HEK293 (cell line): ENCODE measurements at regions not wholly inside any gene's neighbourhood (a gene's known extent, or its start where the extent isn't known, plus 50 kb on each side); places are given as distances from the start of the nearest gene placed in this dataset.

Experiments
- CTCF ChIA-PET: fragments of 350-600 bp; formaldehyde crosslinking; extraction: SDS; loops from one replicate; lab custom pipeline; 2021; ENCODE audit warnings: antibody characterized with exemption; lab: Yijun Ruan, JAX
- POLR2A ChIA-PET: fragments of 300-600 bp; formaldehyde crosslinking; extraction: SDS; loops from one replicate; lab custom pipeline; 2020; ENCODE audit warnings: antibody characterized with exemption, inconsistent platforms; lab: Yijun Ruan, JAX
- H3K27ac ChIP-seq: fragments of 200-500 bp; sonication (Bioruptor generic); 2 replicates; pipeline ENCODE4 v1.5.1; 2014; ENCODE audit warnings: low read depth, low read length, control low read depth, inconsistent platforms; ENCODE audit errors: extremely low read depth
- H3K36me3 ChIP-seq, 2 experiments: fragments of 200-500 bp in 1 of 2; sonication (Bioruptor generic) in 1 of 2; 1 replicate in 1 of 2; 2 replicates in 1 of 2; pipeline ENCODE4 v1.5.1; 2014 to 2017; ENCODE audit warnings: inconsistent platforms in 2 of 2, low read length in 2 of 2; ENCODE audit not compliant: control insufficient read depth in 2 of 2, insufficient read depth in 1 of 2
- H3K4me1 ChIP-seq: fragments of 200-500 bp; sonication (Bioruptor generic); 2 replicates; pipeline ENCODE4 v1.5.1; 2014; ENCODE audit warnings: mild to moderate bottlenecking, low read length, inconsistent platforms; ENCODE audit not compliant: control insufficient read depth, insufficient read depth
- H3K4me3 ChIP-seq: 2 replicates; pipeline ENCODE4 v1.5.1; 2011; ENCODE audit warnings: low read depth, mild to moderate bottlenecking, control low read depth, low read length, moderate library complexity
- H3K9me3 ChIP-seq: fragments of 200-500 bp; sonication (Bioruptor generic); 2 replicates; pipeline ENCODE4 v1.5.1; 2014; ENCODE audit warnings: low read depth, low read length, inconsistent platforms; ENCODE audit not compliant: control insufficient read depth, insufficient read depth
- HOXA7 ChIP-seq: sonication (generic); formaldehyde crosslinking; IDR thresholded peaks from 2 replicates; pipeline ENCODE4 v1.8.1; 2022; ENCODE audit warnings: missing genetic modification reagents, borderline replicate concordance
- PBX3 ChIP-seq: sonication (generic); formaldehyde crosslinking; IDR thresholded peaks from 2 replicates; pipeline ENCODE4 v1.8.1; 2022; ENCODE audit warnings: mild to moderate bottlenecking, moderate library complexity, missing genetic modification reagents
- SALL2 ChIP-seq: fragments of 450-650 bp; formaldehyde crosslinking; IDR thresholded peaks from 2 replicates; pipeline ENCODE4 v1.5.0; 2017; ENCODE audit warnings: missing biosample characterization, mild to moderate bottlenecking, missing genetic modification characterization, borderline replicate concordance
- ZBTB11 ChIP-seq: fragments of 450-650 bp; formaldehyde crosslinking; conservative IDR thresholded peaks from 2 replicates; pipeline ENCODE4 v1.5.1; 2016; ENCODE audit warnings: low read depth, missing biosample characterization, missing genetic modification characterization
- ZBTB20 ChIP-seq: fragments of 450-650 bp; formaldehyde crosslinking; IDR thresholded peaks from 2 replicates; pipeline ENCODE4 v1.5.1; 2016; ENCODE audit warnings: missing biosample characterization, missing genetic modification characterization
- ZBTB21 ChIP-seq: fragments of 450-650 bp; formaldehyde crosslinking; IDR thresholded peaks from 2 replicates; pipeline ENCODE4 v1.5.1; 2017; ENCODE audit warnings: missing biosample characterization, missing genetic modification characterization
- ZFP41 ChIP-seq: fragments of 450-650 bp; formaldehyde crosslinking; IDR thresholded peaks from 2 replicates; pipeline ENCODE4 v1.5.1; 2016; ENCODE audit warnings: missing biosample characterization, missing genetic modification characterization, borderline replicate concordance
- ZIC2 ChIP-seq: fragments of 450-650 bp; formaldehyde crosslinking; IDR thresholded peaks from 2 replicates; pipeline ENCODE4 v1.5.1; 2016; ENCODE audit warnings: missing biosample characterization, missing genetic modification characterization
- ZNF133 ChIP-seq: fragments of 450-650 bp; formaldehyde crosslinking; IDR thresholded peaks from 2 replicates; pipeline ENCODE4 v1.5.1; 2016; ENCODE audit warnings: missing biosample characterization, missing genetic modification characterization
- ZNF140 ChIP-seq: fragments of 450-650 bp; formaldehyde crosslinking; IDR thresholded peaks from 2 replicates; pipeline ENCODE4 v1.5.1; 2016; ENCODE audit warnings: missing biosample characterization, missing genetic modification characterization
- ZNF174 ChIP-seq: fragments of 450-650 bp; formaldehyde crosslinking; IDR thresholded peaks from 2 replicates; pipeline ENCODE4 v1.5.0; 2017; ENCODE audit warnings: missing biosample characterization, mild to moderate bottlenecking, missing genetic modification characterization
- ZNF184 ChIP-seq: fragments of 450-650 bp; IDR thresholded peaks from 2 replicates; pipeline ENCODE4 v1.5.1; 2018; ENCODE audit warnings: missing biosample characterization, mild to moderate bottlenecking, missing genetic modification characterization
- ZNF341 ChIP-seq: fragments of 450-650 bp; formaldehyde crosslinking; IDR thresholded peaks from 2 replicates; pipeline ENCODE4; 2016; ENCODE audit warnings: low read depth, missing biosample characterization, missing genetic modification characterization
- ZNF423 ChIP-seq: fragments of 450-650 bp; formaldehyde crosslinking; IDR thresholded peaks from 2 replicates; pipeline ENCODE4 v1.5.1; 2016; ENCODE audit warnings: missing biosample characterization, missing genetic modification characterization
- ZNF449 ChIP-seq: fragments of 450-650 bp; formaldehyde crosslinking; IDR thresholded peaks from 2 replicates; pipeline ENCODE4 v1.5.1; 2017; ENCODE audit warnings: missing biosample characterization, mild to moderate bottlenecking, missing genetic modification characterization, moderate library complexity
- ZNF473 ChIP-seq: fragments of 450-650 bp; formaldehyde crosslinking; IDR thresholded peaks from 2 replicates; pipeline ENCODE4 v1.5.1; 2017; ENCODE audit warnings: missing biosample characterization, missing genetic modification characterization
- ZNF530 ChIP-seq: fragments of 450-650 bp; formaldehyde crosslinking; IDR thresholded peaks from 2 replicates; pipeline ENCODE4 v1.5.1; 2016; ENCODE audit warnings: low read depth, missing biosample characterization, missing genetic modification characterization
- ZNF558 ChIP-seq: fragments of 450-650 bp; formaldehyde crosslinking; IDR thresholded peaks from 2 replicates; pipeline ENCODE4 v1.5.1; 2016; ENCODE audit warnings: missing biosample characterization, missing genetic modification characterization
- ZNF785 ChIP-seq: fragments of 450-650 bp; formaldehyde crosslinking; IDR thresholded peaks from 2 replicates; pipeline ENCODE4 v1.5.1; 2016; ENCODE audit warnings: missing biosample characterization, missing genetic modification characterization
- ZNF791 ChIP-seq: fragments of 450-650 bp; formaldehyde crosslinking; IDR thresholded peaks from 2 replicates; pipeline ENCODE4 v1.5.1; 2016; ENCODE audit warnings: missing biosample characterization, missing genetic modification characterization
- ZSCAN16 ChIP-seq: fragments of 450-650 bp; formaldehyde crosslinking; IDR thresholded peaks from 2 replicates; pipeline ENCODE4 v1.5.1; 2016; ENCODE audit warnings: missing biosample characterization, missing genetic modification characterization
- ZSCAN4 ChIP-seq: fragments of 450-650 bp; formaldehyde crosslinking; IDR thresholded peaks from 2 replicates; pipeline ENCODE4 v1.5.1; 2017; ENCODE audit warnings: missing biosample characterization, missing genetic modification characterization

GRCh38 chr6:128712898-128713297 is 170.0 kb upstream of the LAMA2 start:
- H3K36me3 ChIP-seq: no peaks in the 10 kb centered on the region
- TF ChIP-seq ZNF558 (tag by site-specific recombination): no peak
- TF ChIP-seq ZNF530 (tag by site-specific recombination): no peak
- H3K27ac ChIP-seq: no peak overlapping the region
- ChIA-PET POLR2A (no interaction called here), CTCF (interaction anchor here (0.6 to 4.3 kb wide), 2 partner anchors 13 to 505 kb away, joined by 4 to 26 read pairs; no protein-coding TSS in a partner anchor)
- H3K4me3 ChIP-seq: no peak overlapping the region
- H3K9me3 ChIP-seq: no peaks in the 10 kb centered on the region
- H3K4me1 ChIP-seq: peaks cover 6% of the 10 kb centered on the region; the same call in 1 of the 2 replicates

GRCh38 chr6:128711149-128711548 is 171.8 kb upstream of the LAMA2 start:
- no peak overlapping the region for H3K27ac ChIP-seq
- H3K4me3 ChIP-seq: no peak overlapping the region
- peak; percentile 20; the same call in 1 of the 2 replicates for TF ChIP-seq ZNF140 (tag by site-specific recombination)
- TF ChIP-seq ZNF184 (tag by site-specific recombination): peak; percentile 68; the same call in 1 of the 2 replicates
- no peak for TF ChIP-seq ZSCAN4
- TF ChIP-seq, all 188 proteins: peak for 2
- Histone ChIP-seq H3K9me3 (no peaks in the 10 kb centered on the region), H3K4me1 (peaks cover 6% of the 10 kb centered on the region; the same call in 1 of the 2 replicates), H3K36me3 (no peaks in the 10 kb centered on the region)
- CTCF ChIA-PET: interaction anchor here (0.7 to 2.1 kb wide), 5 partner anchors 11 to 758 kb away, joined by 3 to 7 read pairs (median 4); no protein-coding TSS in a partner anchor
- POLR2A ChIA-PET: no interaction called here

GRCh38 chr6:128710315-128710714 is 172.6 kb upstream of the LAMA2 start:
- peaks cover 6% of the 10 kb centered on the region; the same call in 1 of the 2 replicates for H3K4me1 ChIP-seq
- TF ChIP-seq HOXA7: no peak
- no peak for TF ChIP-seq ZIC2 (tag by site-specific recombination)
- no peak for TF ChIP-seq ZNF473 (tag by site-specific recombination)
- no peak for TF ChIP-seq ZFP41 (tag by site-specific recombination)
- no peak for TF ChIP-seq ZNF341 (tag by site-specific recombination)
- TF ChIP-seq ZBTB20 (tag by site-specific recombination): no peak
- TF ChIP-seq PBX3: no peak
- TF ChIP-seq ZNF133 (tag by site-specific recombination): no peak
- TF ChIP-seq ZNF140 (tag by site-specific recombination): no peak
- TF ChIP-seq ZBTB21 (tag by site-specific recombination): no peak
- TF ChIP-seq ZNF791 (tag by site-specific recombination): no peak
- TF ChIP-seq ZSCAN16 (tag by site-specific recombination): no peak
- TF ChIP-seq ZNF184 (tag by site-specific recombination): no peak
- TF ChIP-seq, all 188 proteins: peak for 0
- Histone ChIP-seq H3K36me3 (no peaks in the 10 kb centered on the region), H3K27ac (no peak overlapping the region), H3K9me3 (no peaks in the 10 kb centered on the region), H3K4me3 (no peak overlapping the region)
- POLR2A ChIA-PET: no interaction called here
- CTCF ChIA-PET: interaction anchor here (0.5 to 2.1 kb wide), 6 partner anchors 12 to 986 kb away, joined by 3 to 7 read pairs (median 4); no protein-coding TSS in a partner anchor

- Histone ChIP-seq H3K4me1 (no peaks in the 10 kb centered on the region), H3K27ac (no peak overlapping the region), H3K4me3 (no peak overlapping the region), H3K9me3 (no peaks in the 10 kb centered on the region), H3K36me3 (no peaks in the 10 kb centered on the region)
- CTCF ChIA-PET: no interaction called here
- POLR2A ChIA-PET: no interaction called here
- TF ChIP-seq ZNF133 (tag by site-specific recombination) (no peak), ZNF785 (tag by site-specific recombination) (no peak), SALL2 (tag by site-specific recombination) (no peak), ZNF449 (tag by site-specific recombination) (no peak), ZNF423 (tag by site-specific recombination) (no peak), ZBTB11 (no peak), ZNF174 (tag by site-specific recombination) (no peak)
These were observed 178.3 kb upstream of the LAMA2 start for GRCh38 chr6:128704601-128705000.
